ENCODE measurements at regions not wholly inside any gene's neighbourhood (a gene's known extent, or its start where the extent isn't known, plus 50 kb on each side); places are given as distances from the start of the nearest gene placed in this dataset.

DNA sequence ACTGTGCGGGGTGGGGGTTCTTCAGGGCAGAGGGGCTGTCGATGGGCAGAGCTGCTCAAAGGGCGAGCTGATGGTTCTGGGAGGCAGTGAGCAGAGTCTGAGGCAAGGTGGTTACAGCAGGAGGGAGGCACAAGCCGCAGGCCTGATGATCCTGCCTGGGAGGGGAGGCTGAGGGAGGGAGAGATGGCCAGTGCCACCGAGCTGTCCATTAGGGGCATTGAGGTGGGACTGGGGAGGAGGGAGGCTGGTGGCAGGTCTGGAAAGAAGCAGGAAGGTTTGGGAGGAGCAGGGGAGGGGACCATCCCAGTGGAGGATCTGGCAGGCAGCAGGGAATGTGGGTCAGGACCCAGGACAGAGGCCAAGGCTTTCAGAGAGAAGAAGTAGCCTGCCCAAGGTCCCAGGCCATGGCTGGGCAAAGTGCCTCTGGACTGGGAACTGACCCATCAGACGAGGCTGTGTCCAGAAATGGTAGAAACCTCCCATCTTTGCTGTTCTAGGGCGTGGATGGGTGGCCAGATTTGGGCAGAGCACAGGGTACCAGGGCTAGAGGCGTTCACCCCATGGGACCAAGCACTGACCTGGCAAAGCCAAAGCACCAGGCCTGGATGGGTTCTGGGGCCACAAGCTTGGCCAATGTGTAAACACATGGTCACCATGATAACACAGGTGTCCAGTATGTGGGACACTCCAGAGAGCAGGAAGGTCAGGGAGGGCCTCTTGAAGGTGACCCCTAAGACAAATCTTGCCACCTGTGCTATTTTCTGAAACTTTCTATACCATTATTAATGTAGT lies 55.5 kb downstream of the INHBB start:
- DNase-seq, result no peak

DNA sequence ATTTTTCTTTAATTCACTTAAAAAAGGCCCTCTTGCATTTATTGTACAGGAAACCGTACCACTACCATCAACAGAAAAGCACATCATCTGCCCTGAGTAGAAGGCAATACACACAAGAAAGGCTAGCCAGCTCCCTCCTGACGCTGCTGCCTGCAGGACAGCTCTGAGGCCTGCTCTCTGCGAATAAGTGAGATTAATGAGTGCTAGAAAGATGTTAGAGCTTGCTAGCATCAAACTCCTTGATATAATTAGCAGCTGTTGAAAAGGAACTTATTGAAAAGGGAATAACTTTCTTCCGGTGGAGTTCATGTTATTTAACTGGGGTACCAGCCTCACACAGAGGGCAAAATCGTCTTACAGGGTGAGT lies 56.1 kb downstream of the INHBB start:
- no peak for DNase-seq

DNA sequence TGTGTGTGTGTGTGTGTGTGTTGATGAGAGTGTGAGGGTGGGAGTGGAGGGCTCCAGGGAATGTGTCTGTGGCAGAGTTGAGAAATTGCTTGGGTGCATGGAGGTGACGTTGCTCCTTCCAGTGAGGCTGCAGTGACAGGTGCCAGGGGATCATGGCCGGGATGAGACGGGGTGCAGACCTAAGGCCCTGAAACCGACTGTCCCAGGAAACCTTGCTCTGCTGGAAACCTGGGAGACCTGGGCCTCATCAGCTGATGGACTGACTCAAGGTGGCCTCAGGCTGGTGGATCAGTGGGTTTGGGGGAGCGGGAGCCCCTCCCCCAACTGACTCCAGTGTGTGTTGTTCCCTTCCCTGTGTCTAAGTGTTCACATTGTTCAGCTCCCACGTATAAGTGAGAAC lies 56.6 kb downstream of the INHBB start:
- DNase-seq, result no peak

DNA sequence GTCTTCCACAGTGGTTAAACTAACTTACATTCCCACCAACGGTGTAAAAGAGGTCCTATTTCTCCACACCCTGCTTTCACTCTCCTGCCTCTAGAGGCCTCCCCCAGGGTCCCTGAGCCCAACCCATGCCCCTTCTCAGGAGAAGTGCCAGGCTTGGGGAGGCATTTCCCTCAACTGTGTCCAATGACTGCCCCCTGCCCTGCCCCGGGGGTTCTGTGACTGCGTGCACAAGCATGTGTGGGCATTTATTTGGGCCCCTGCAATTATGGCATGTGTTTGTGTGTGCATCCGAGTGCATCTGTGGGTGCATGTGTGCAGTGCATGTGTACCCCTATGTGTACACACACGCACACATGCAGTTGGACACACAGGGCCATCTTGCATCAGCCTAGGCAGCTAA lies 57.3 kb downstream of the INHBB start:
- no peak for DNase-seq

DNA sequence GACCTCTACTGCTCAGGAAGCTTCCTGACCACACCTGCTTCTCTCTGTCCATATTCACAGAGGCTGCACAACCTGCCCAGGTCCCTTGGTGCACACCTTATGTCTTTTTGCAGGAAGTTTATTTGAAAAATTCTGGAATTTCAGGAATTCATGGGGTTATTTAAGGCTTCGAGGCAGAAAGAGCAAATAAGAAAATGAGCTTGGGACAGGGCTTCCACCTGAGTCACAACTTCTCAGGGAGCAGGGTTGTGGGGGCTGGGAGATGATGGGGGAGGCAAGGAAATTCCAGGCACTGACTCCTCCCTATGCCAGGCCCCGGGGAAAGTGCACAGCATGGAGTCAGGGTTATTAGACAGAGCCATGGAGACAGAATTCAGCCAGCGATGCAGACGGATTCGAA lies 57.7 kb downstream of the INHBB start:
- DNase-seq, result no peak

DNA sequence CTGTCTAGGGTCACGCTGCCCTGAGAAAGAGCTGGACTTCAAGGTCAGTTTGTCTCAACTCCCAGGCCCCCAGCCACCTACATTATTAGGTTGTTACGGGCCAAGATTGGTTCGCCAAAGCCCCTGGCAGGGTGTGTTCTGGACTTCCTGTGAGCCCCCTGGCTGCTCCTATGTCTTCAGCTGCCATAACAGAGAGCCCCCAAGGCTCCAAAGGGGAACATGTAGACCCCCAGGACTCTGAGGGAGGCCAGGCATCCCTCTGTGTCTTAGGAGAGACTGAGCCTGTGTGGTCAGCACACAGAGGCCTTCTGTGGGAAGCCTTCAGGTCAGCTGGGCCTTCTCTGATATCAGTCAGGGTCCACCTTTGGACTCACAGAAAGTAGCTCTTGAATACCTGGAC lies 58.3 kb downstream of the INHBB start:
- DNase-seq, result no peak

DNA sequence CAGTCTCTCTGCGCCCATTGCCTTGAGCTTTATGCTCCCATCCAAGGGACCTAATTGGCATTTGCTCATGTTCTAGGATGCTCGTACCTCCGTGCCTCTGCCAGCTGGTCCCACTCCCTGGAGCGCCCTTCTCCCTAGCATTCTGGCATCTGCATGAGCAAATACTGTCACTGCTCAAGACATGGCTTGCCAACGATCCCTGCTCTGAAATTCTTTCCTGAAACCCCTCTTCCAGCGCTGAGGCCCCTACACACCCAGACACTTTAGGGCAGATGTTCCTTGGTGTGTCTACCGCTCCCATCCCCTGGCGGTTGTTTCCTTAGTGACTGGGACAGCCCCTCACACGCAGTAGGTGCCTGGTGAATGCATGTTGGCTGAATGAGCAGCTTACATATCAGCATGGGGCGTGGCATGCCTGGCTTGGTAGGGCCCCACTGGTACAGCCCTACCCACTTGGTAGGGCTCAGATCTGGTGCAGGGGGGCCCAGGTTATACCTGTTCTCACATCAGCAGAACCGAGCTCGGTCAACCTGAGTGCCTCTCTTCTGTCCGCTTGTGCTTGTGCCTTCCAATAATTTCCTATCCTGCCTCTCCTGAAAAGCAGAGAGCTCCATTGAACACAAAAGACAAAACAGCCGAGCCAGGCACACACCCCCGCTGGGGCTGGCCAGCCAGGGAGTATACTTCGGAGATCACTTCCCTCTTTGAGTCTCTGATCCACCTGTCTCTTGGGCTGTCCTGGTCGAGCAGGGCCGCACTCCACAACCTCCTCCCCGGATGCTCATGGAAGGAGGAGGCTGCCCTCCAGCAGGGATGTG lies 59.2 kb downstream of the INHBB start:
- no peak for DNase-seq

DNA sequence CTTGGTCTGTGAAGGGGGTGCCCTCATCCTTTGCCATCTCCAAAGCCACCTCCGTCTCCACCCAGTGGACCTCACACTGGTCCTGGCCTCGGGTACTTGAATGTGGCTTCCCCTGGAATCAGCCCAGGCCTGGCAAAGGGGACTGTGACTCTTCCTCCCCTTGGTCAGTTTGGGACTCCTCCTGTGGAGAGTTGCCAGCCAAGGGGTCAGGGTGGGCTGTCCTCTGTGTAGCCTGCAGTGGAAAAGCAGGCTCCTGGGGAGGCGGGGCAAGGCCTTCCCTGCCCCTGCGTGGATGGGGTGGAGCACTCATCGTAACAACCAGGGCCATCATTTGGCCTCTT lies 59.8 kb downstream of the INHBB start:
- DNase-seq, result no peak

DNA sequence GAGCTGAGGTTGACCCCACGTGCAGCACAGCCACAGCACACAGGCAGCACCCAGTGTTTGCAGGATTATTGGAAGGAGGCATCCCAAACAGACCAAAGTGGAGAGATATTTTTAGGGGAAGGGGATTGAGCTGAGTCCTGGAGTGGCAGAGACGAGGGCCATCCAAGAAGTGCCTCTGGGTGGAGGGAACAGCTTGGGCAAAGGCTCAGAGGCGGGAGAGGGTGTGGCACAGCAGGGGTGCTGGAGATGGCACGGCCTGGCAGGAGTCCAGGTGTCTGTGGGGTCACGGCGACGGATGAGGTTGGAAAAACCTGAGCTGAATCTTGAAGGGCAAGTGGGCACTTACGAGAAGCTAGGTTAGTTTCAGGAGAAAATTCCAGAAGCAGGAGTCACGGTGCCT lies 60.6 kb downstream of the INHBB start:
- no peak for DNase-seq

DNA sequence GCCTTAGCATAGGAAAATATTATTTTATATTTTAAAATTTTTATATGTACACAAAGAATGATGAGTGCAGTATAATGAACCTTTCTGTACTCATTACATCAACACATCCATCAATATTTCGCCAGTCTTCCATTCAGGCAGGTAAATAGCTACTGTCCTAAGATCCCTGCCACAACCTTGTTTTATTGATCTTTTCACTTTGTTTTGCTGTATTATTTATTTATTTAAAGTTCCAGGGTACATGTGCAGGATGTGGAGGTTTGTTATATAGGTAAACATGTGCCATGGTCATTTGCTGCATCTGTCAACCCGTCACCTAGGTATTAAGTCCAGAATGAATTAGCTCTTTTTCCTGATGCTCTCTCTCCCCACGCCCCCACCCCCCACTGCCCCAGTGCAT lies 64.6 kb downstream of the INHBB start:
- DNase-seq, result no peak

DNA sequence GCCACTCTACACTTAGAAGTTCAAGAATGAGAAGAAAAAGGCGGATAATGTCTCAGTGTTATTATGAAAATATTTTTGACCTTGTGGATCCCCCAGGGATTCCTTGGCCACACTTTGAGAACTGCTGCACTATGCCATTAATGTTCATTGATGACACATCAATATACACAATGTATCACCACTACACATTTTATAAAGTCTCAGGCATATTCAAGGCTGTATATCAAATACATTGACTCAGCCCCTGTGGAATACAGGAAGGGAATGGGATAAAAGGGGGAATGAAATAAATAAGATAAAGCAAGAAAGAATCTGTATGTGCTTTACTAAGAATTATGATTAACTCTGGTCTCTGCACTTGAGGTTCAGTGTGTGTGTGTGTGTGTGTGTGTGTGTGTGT lies 69.1 kb downstream of the INHBB start:
- DNase-seq, result no peak

DNA sequence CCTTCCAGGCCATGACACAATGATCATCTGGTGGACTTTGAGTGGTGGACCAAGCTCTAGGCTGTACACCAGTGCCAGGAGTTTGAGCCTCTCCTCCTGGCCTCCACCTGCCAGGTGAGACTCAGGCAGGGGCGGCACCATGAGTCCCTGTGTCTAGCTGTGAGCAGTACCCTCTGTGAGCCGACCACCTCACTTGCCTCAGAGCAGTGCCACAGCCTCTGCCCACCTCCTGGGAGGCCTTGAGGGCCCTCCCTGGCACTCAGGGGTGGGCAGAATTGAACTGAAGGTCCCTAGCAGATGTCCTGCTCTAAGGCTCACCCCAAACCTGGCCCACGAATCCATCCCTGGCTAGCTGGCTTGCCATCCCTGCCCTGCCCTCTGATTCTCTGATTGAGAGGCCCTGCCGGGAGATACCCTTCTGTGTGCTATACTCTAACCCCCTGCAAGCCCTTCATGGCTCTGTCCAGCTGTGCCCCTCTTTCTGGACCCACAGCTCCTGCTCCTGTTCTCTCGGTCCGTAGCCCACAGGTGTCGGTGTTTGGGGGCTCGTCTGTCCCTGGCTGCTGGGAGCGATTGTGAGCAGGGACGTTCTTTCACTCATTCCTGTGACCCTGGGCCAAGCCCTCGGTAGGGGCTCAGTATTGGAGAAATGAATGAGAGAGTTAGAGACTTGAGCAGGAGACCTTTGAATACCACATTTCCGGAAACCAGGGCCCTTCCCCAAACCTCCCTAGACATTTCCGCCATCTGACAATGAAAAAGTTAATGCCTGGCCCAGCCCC lies 70.0 kb downstream of the INHBB start:
- no peak for DNase-seq

DNA sequence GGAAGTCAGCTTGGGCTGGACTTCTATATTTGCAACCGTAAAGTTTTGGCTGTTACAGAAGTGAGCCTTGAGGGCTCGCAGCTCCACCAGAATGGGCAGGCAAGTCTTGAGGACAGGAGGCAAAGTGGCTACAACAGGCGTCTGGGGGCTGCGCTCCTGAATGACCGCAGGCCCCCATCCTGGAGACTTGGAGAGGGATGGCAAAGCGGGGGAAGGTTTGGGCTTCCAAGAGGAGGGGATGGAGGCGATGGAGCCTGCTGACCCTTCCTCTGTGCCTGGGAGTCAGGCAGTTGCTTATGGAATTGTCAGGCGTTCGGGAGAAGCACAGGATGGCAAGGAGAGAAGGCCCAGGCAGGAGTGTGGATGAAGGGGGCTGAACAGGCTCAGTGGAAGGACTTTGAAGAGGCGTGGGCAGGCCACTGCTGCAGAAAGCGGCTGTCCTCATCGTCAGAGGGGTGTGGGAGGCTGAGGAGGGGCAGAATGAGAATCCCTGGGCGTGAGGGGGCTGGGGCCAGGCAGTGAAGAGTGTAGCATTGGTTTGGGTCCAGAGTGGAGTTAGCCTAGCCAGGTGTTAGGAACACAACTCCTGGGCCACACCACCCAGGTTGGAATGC lies 72.3 kb downstream of the INHBB start:
- no peak for DNase-seq

DNA sequence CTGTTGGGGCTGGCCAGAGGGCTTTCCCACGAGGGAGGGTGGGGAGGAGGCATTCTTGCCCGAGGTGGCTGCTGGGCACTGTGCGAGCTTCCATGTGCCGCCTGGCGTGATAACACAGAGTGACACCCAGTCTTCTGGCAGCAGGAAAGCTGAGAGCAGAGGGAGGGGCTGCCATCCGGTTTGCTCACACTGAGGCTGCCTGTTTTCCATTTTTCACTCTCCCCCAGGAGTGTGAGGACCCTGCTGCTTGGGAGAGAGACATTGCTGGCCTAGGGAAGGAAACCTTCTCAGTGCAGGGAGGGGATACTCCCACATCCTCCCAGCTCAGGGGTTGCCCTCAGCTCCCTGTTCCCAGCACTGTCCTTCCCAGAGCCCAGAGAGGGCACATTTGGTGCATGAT lies 73.1 kb downstream of the INHBB start:
- no peak for DNase-seq

DNA sequence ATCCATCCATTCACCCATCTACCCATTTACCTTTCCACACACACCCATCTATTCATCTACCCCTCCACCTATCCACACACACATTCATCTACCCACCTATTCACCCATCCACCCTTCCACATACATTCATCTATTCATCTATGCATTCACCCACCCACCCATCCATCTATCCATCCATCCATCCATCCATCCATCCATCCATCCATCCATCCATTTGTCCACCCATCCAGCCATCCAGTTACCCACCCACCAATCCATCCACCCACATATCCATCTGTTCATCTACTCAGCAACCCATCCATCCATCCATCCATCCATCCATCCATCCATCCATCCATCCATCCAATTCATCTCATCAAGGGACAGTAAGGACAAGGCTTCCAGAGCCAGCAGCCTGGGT lies 74.0 kb downstream of the INHBB start:
- DNase-seq, result no peak

DNA sequence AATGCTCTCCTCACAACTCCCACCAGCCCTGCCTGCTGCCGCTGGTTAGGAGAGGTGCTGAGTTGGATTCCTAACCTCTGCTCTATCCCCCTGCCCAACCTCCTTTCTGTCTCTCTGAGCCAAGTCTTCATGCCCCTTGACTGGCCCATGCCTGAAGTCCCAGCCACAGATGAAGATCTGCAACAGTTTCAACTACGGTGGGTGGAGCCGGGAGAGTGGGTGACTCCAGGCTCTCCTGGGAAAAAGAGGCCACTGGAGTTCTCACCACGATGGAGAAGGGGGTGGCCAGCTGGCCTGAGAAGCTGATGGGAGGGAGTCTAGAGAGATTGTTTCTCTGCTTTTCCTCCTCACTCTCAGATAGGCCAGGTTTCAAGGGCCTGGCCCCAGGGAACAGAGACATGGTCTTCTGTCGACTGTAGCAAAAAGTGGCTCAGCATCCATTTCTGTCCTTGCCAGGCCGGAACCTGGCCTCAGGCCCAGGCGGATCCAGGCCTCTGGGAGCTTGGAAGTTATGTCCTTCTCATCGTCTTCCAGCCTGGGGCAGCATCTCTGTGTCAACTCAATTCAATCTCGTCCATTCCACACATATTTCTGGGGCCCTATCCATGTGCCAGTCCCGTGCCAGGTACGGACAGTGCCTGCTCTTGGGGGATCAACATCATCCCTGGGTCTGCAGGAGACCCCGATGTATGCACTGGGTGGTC lies 75.3 kb downstream of the INHBB start:
- DNase-seq, result no peak

DNA sequence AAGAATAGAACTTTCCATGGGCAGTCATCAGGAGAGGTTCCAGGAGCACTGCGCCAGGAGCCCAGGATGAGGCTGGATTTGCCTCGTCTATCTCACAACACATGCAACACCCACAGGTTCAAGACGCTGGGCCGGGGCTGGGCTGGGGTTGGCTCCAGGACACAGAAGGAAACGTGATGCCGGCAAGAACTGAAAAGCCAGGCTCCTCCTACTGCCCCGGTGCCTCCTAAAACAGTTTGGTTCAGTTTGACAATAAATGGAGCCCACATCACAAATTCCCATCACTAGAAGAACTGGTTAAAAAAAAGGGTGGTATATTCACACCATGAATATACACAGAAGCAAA lies 75.9 kb downstream of the INHBB start:
- DNase-seq, result no peak

DNA sequence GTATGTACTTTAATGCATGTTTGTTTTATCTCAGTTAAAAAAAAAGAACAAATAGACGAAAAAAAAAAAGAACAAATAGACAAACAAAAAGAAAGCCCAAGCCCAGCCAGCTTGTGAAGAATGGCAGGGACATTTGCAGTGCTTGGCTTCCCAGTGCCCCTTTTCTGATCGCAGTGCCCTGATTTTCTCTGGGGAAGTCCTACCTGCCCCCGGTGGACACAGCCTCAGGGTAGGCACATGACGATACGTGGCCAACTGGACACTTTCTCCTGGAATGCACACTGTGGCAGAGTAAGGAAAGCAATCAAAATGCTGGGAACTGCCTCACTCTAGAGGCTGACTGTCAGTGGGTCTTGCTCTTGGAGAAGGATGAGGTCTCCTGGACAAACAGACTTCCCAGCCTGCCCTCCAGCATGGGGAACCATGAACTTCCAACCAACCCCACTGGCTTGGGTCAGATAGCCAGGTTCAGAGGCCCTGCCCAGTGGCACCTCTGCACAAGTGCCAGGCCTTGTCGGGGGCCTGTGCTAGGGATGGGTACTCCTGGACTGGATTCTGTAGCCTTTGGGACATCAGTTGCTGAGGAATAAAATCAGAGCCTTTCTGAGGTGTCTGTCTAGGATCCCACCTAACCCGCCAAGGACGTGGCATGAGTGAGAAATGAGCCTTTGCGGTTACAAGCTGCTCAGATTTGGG lies 76.7 kb downstream of the INHBB start:
- no peak for DNase-seq

DNA sequence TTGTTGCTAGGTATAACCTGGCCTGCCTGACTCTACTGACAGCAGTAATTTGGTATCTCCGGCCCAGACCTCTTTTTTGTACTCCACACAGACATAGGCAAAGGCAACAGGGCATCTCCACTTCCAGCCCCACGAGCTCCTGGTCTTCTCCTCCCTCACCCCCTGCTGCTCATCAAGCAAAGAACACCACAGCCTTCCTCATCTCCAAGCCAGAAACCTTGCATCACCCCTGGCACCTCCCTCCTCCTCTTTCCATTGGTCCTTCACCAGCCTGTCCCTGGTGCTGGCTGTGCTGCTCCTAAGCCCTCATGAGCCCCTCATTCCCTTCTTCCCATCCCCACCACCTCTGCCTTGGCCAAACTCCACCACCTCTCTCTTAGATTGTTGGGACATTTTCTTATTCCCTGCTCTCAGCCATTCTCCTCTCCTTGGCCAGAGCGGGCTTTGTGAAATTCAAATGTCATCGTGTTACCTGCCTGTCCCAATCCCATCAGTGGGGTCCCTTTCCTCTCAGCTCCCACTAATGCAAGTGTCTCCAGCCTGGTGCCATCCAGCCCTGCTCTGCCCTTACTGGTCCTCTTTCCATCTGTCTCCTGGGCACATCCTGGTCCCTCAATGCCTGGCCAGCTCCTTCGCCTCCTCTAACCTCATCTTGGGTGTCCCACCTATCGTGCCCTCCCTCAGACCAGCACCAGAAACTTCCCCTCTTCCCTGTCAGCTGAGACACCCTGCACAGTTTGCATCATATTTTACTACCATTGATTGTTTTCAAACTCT lies 77.4 kb downstream of the INHBB start:
- no peak for DNase-seq

DNA sequence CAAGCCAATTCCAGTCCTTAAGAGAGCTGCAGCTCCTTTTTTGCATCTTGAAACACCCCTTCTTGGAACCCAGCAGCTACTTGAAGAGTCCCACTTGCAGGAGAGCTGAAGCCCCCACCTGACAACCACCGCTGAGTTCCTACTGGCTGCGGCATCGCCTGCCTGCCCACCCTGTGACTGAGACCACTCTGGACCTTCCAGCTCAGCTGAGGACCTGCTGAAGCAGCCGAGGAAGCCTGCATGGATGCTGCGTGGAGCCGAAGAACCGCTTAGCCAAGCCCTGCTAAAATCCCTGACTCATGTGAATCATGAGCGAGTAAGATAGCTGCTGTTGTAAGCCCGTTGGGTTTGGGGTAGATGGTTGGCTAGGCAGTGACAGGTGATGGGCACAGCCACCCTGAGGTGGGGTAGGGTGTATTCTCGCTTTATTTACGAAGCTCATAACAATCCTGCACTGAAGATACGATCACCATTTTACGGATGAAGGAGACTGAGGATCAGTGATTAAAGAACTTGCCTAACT lies 78.4 kb downstream of the INHBB start:
- DNase-seq, result no peak

DNA sequence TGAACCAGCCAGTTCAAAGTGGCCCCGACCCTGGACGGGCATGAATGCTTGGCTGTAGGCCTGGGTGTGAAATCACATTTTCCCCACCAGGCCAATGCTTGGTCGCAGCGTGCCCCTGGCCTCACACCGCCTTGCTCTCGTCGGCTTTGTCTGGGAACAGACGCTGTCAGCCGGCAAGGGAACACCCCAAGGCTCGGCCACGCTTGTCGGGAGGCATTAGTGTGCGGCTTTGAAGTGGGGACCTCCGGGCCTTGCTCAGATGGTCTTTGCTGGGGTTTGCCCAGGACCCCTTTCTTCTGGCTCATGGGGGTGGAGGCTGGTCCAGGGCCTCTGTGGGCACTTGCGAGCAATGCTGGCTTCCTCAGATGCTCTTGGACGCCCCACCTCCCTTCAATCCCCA lies 79.1 kb downstream of the INHBB start:
- no peak for DNase-seq
